NCI-H345 (cell line): ENCODE measurements at regions not wholly inside any gene's neighbourhood (a gene's known extent, or its start where the extent isn't known, plus 50 kb on each side); places are given as distances from the start of the nearest gene placed in this dataset.
"Not testable (repeated sequence)": the region's sequence is repeated elsewhere in the genome, so short reads cannot be mapped to it uniquely, and the experiment has no call there.

Source experiments
- DNase-seq: peaks from one replicate; lab custom pipeline; 2025; lab: John Stamatoyannopoulos, UW

GRCh38 chr2:65788556-65788955, 356.2 kb upstream of the SPRED2 start:
- DNase-seq, result no peak

GRCh38 chr2:65786765-65787164, 354.4 kb upstream of the SPRED2 start:
- no peak for DNase-seq

GRCh38 chr2:65786007-65786717, 353.8 kb upstream of the SPRED2 start:
- DNase-seq, result no peak

- no peak for DNase-seq
Measured at GRCh38 chr2:65782996-65783650, 350.7 kb upstream of the SPRED2 start.

- DNase-seq, result no peak
Measured at GRCh38 chr2:65782186-65782585, 349.8 kb upstream of the SPRED2 start.

- no peak for DNase-seq
Measured at GRCh38 chr2:65781756-65782155, 349.4 kb upstream of the SPRED2 start.

- DNase-seq, result no peak
Measured at GRCh38 chr2:65779021-65779420, 346.6 kb upstream of the SPRED2 start.

GRCh38 chr2:65778137-65778536, 345.7 kb upstream of the SPRED2 start:
- no peak for DNase-seq

- no peak for DNase-seq
Measured at GRCh38 chr2:65775839-65776238, 343.4 kb upstream of the SPRED2 start.

- DNase-seq, result no peak
Measured at GRCh38 chr2:65767946-65768345, 335.5 kb upstream of the SPRED2 start.

GRCh38 chr2:65766768-65767267, 334.4 kb upstream of the SPRED2 start:
- no peak for DNase-seq

- no peak for DNase-seq
Measured at GRCh38 chr2:65765376-65765775, 333.0 kb upstream of the SPRED2 start.

GRCh38 chr2:65762068-65762467, 329.7 kb upstream of the SPRED2 start:
- no peak for DNase-seq

GRCh38 chr2:65754219-65754618, 321.8 kb upstream of the SPRED2 start:
- no peak for DNase-seq

- DNase-seq, result no peak
Measured at GRCh38 chr2:65751408-65751807, 319.0 kb upstream of the SPRED2 start.

GRCh38 chr2:65749545-65749944, 317.1 kb upstream of the SPRED2 start:
- no peak for DNase-seq

- DNase-seq, result not testable (repeated sequence)
Measured at GRCh38 chr2:65747875-65748274, 315.5 kb upstream of the SPRED2 start.

GRCh38 chr2:65746931-65747675, 314.7 kb upstream of the SPRED2 start:
- DNase-seq, result no peak

GRCh38 chr2:65744477-65745200, 312.2 kb upstream of the SPRED2 start:
- no peak for DNase-seq

- no peak for DNase-seq
Measured at GRCh38 chr2:65742977-65743376, 310.6 kb upstream of the SPRED2 start.

GRCh38 chr2:65739927-65740326, 307.5 kb upstream of the SPRED2 start:
- no peak for DNase-seq

GRCh38 chr2:65737452-65738011, 305.1 kb upstream of the SPRED2 start:
- DNase-seq, result no peak
